K562 (cell line): ENCODE measurements at regions not wholly inside any gene's neighbourhood (a gene's known extent, or its start where the extent isn't known, plus 50 kb on each side); places are given as distances from the start of the nearest gene placed in this dataset.

ENCODE experiments used
- ARID3A ChIP-seq: IDR thresholded peaks from 2 replicates; pipeline ENCODE4 v1.6.1; 2012; ENCODE audit warnings: low read depth, low read length, improper control_type of control experiment, borderline replicate concordance
- CBX8 ChIP-seq: fragments of 200-600 bp; sonication (generic); IDR thresholded peaks from 2 replicates; pipeline ENCODE4 v1.6.1; 2012; ENCODE audit warnings: borderline replicate concordance, mixed run types, low read depth, mild to moderate bottlenecking, moderate library complexity, mixed read lengths, low read length, control low read depth, inconsistent platforms; ENCODE audit not compliant: poor library complexity, severe bottlenecking; ENCODE audit errors: extremely low read depth
- FOXP1 ChIP-seq: sonication (generic); formaldehyde crosslinking; IDR thresholded peaks from 2 replicates; pipeline ENCODE4 v1.8.0; 2022; ENCODE audit warnings: mild to moderate bottlenecking, missing genetic modification reagents
- KAT7 ChIP-seq: sonication (generic); formaldehyde crosslinking; IDR thresholded peaks from 2 replicates; pipeline ENCODE4 v1.8.0; 2022; ENCODE audit warnings: missing genetic modification reagents, mild to moderate bottlenecking, borderline replicate concordance
- PRPF4 ChIP-seq: fragments of 200-400 bp; formaldehyde crosslinking; IDR thresholded peaks from one replicate; pipeline ENCODE4 v1.6.1; 2017; ENCODE audit warnings: low read length, low read depth, mild to moderate bottlenecking; ENCODE audit not compliant: insufficient read depth, poor library complexity, severe bottlenecking
- UBTF ChIP-seq, 2 experiments: IDR thresholded peaks; 2 replicates each; pipeline ENCODE4 v1.6.1; 2012; ENCODE audit warnings: improper control_type of control experiment in 2 of 2, low read depth in 2 of 2, low read length in 2 of 2, borderline replicate concordance in 1 of 2
- TF ChIP-seq, protein P1 (sequence below): fragments of 200-600 bp; sonication (generic); IDR thresholded peaks from one replicate; pipeline ENCODE4 v1.6.1; 2012; ENCODE audit warnings: mild to moderate bottlenecking, low read depth, low read length, inconsistent platforms
- TF ChIP-seq, protein P2 (sequence below): sonication (generic); formaldehyde crosslinking; IDR thresholded peaks from 2 replicates; pipeline ENCODE4 v1.8.0; 2022; ENCODE audit warnings: mild to moderate bottlenecking, missing genetic modification reagents
- TF ChIP-seq, protein P3 (sequence below): sonication (generic); formaldehyde crosslinking; IDR thresholded peaks from 2 replicates; pipeline ENCODE4 v1.8.0; 2023; ENCODE audit warnings: mild to moderate bottlenecking, missing genetic modification reagents

DNA sequence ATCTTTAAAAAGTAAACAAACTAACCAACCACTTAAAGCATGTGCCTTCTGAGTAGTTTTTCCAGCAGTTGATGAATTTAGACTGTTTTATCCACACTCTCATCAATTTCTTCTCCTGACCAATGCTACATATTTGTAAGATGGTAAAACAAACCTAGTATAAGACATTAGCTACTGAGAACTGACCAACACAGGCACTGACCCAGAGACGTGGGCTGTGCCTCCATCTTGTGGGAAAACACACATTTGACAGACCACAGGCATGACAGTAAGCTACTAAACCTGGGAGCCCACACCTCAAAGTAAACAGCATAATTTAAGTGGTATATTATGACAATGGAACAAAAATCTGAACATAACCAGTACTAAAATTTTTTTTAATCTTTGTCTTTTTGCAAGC lies 121.4 kb upstream of the NRSN1 start (continued):
- TF ChIP-seq, protein P1, sequence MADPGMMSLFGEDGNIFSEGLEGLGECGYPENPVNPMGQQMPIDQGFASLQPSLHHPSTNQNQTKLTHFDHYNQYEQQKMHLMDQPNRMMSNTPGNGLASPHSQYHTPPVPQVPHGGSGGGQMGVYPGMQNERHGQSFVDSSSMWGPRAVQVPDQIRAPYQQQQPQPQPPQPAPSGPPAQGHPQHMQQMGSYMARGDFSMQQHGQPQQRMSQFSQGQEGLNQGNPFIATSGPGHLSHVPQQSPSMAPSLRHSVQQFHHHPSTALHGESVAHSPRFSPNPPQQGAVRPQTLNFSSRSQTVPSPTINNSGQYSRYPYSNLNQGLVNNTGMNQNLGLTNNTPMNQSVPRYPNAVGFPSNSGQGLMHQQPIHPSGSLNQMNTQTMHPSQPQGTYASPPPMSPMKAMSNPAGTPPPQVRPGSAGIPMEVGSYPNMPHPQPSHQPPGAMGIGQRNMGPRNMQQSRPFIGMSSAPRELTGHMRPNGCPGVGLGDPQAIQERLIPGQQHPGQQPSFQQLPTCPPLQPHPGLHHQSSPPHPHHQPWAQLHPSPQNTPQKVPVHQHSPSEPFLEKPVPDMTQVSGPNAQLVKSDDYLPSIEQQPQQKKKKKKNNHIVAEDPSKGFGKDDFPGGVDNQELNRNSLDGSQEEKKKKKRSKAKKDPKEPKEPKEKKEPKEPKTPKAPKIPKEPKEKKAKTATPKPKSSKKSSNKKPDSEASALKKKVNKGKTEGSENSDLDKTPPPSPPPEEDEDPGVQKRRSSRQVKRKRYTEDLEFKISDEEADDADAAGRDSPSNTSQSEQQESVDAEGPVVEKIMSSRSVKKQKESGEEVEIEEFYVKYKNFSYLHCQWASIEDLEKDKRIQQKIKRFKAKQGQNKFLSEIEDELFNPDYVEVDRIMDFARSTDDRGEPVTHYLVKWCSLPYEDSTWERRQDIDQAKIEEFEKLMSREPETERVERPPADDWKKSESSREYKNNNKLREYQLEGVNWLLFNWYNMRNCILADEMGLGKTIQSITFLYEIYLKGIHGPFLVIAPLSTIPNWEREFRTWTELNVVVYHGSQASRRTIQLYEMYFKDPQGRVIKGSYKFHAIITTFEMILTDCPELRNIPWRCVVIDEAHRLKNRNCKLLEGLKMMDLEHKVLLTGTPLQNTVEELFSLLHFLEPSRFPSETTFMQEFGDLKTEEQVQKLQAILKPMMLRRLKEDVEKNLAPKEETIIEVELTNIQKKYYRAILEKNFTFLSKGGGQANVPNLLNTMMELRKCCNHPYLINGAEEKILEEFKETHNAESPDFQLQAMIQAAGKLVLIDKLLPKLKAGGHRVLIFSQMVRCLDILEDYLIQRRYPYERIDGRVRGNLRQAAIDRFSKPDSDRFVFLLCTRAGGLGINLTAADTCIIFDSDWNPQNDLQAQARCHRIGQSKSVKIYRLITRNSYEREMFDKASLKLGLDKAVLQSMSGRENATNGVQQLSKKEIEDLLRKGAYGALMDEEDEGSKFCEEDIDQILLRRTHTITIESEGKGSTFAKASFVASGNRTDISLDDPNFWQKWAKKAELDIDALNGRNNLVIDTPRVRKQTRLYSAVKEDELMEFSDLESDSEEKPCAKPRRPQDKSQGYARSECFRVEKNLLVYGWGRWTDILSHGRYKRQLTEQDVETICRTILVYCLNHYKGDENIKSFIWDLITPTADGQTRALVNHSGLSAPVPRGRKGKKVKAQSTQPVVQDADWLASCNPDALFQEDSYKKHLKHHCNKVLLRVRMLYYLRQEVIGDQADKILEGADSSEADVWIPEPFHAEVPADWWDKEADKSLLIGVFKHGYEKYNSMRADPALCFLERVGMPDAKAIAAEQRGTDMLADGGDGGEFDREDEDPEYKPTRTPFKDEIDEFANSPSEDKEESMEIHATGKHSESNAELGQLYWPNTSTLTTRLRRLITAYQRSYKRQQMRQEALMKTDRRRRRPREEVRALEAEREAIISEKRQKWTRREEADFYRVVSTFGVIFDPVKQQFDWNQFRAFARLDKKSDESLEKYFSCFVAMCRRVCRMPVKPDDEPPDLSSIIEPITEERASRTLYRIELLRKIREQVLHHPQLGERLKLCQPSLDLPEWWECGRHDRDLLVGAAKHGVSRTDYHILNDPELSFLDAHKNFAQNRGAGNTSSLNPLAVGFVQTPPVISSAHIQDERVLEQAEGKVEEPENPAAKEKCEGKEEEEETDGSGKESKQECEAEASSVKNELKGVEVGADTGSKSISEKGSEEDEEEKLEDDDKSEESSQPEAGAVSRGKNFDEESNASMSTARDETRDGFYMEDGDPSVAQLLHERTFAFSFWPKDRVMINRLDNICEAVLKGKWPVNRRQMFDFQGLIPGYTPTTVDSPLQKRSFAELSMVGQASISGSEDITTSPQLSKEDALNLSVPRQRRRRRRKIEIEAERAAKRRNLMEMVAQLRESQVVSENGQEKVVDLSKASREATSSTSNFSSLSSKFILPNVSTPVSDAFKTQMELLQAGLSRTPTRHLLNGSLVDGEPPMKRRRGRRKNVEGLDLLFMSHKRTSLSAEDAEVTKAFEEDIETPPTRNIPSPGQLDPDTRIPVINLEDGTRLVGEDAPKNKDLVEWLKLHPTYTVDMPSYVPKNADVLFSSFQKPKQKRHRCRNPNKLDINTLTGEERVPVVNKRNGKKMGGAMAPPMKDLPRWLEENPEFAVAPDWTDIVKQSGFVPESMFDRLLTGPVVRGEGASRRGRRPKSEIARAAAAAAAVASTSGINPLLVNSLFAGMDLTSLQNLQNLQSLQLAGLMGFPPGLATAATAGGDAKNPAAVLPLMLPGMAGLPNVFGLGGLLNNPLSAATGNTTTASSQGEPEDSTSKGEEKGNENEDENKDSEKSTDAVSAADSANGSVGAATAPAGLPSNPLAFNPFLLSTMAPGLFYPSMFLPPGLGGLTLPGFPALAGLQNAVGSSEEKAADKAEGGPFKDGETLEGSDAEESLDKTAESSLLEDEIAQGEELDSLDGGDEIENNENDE, result no peak
- no peak for TF ChIP-seq FOXP1 (CRISPR knock-in tag)
- TF ChIP-seq, protein P2, sequence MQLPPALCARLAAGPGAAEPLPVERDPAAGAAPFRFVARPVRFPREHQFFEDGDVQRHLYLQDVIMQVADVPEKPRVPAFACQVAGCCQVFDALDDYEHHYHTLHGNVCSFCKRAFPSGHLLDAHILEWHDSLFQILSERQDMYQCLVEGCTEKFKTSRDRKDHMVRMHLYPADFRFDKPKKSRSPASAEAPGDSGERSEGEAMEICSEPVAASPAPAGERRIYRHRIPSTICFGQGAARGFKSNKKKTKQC (CRISPR knock-in tag), result no peak
- TF ChIP-seq, protein P3, sequence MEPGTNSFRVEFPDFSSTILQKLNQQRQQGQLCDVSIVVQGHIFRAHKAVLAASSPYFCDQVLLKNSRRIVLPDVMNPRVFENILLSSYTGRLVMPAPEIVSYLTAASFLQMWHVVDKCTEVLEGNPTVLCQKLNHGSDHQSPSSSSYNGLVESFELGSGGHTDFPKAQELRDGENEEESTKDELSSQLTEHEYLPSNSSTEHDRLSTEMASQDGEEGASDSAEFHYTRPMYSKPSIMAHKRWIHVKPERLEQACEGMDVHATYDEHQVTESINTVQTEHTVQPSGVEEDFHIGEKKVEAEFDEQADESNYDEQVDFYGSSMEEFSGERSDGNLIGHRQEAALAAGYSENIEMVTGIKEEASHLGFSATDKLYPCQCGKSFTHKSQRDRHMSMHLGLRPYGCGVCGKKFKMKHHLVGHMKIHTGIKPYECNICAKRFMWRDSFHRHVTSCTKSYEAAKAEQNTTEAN (CRISPR knock-in tag), result no peak
- TF ChIP-seq CBX8, result no peak
- TF ChIP-seq PRPF4, result no peak
- no peak for TF ChIP-seq KAT7 (CRISPR knock-in tag)
- TF ChIP-seq UBTF (IDR thresholded peaks at IDR 0.05; ENCODE audit: borderline replicate concordance in 1 of 2, low read depth in 2 of 2, low read length in 2 of 2), result no peak
- no peak for TF ChIP-seq ARID3A
